Testis (tissue), 2 donors: ENCODE measurements at regions not wholly inside any gene's neighbourhood (a gene's known extent, or its start where the extent isn't known, plus 50 kb on each side); places are given as distances from the start of the nearest gene placed in this dataset.
"Not testable (repeated sequence)": the region's sequence is repeated elsewhere in the genome, so short reads cannot be mapped to it uniquely, and the experiment has no call there.

Source experiments
- POLR2A ChIP-seq: fragments of 450-650 bp; IDR thresholded peaks from one replicate; pipeline ENCODE4 v1.6.1; 2017; ENCODE audit warnings: antibody characterized with exemption, mild to moderate bottlenecking, moderate library complexity
- TF ChIP-seq, protein P1 (sequence below), 3 experiments: fragments of 450-650 bp in 2 of 3; fragments of 200-600 bp in 1 of 3; sonication (generic) in 1 of 3; IDR thresholded peaks; one replicate each; pipeline ENCODE4 v1.5.1; 2016 to 2019; ENCODE audit warnings: antibody characterized with exemption in 3 of 3, mild to moderate bottlenecking in 2 of 3, moderate library complexity in 1 of 3

DNA sequence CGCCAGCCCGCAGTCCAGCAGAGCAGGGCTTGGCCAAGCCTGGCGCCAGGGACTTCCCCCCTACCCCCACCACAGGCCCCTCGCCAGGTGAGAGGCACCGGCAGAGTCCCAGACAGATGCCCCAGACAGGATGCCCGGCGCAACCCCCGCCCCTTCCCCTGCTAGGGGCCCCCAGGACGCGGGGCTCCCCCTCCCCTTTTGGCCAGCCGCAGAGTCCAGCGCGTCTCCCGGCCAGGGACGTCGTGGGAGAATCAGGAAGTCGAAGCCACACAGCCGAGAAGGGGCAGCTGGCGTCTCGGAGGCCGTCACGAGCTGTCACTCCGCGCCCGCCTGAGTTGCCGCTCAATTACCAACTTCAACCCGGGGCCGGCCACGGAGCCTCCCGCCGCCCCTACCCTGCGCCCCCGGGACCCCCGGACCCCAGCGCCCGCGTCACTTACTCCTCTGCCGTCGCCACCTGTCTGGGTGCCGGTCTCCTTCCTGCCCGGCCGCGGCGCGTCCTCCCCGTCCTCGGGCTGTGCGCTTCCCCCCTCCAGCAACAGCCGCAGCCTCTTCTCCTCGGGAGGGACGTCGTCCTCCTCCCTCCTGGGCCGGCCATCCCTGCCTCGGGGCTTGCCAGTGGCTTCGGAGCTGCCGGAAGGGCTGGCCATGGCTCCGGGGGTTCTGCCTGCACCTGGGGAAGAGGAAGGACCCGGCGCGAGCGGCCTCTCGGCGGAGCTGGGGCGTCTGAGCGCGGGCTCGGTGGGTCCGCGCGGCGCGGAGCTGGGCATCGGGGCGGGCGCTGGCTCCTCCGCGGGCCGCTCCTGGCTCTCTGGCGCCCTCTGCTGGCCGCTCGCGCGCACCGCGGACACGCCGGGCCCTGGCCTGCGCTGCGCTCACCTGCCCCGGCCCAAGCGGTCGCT is 61.1 kb downstream of the ART5 start:
- TF ChIP-seq, protein P1, sequence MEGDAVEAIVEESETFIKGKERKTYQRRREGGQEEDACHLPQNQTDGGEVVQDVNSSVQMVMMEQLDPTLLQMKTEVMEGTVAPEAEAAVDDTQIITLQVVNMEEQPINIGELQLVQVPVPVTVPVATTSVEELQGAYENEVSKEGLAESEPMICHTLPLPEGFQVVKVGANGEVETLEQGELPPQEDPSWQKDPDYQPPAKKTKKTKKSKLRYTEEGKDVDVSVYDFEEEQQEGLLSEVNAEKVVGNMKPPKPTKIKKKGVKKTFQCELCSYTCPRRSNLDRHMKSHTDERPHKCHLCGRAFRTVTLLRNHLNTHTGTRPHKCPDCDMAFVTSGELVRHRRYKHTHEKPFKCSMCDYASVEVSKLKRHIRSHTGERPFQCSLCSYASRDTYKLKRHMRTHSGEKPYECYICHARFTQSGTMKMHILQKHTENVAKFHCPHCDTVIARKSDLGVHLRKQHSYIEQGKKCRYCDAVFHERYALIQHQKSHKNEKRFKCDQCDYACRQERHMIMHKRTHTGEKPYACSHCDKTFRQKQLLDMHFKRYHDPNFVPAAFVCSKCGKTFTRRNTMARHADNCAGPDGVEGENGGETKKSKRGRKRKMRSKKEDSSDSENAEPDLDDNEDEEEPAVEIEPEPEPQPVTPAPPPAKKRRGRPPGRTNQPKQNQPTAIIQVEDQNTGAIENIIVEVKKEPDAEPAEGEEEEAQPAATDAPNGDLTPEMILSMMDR (IDR thresholded peaks at IDR 0.05) = peak; percentile 86 to 91 (median 86)
- not testable (repeated sequence) for TF ChIP-seq POLR2A
